ENCODE measurements at regions not wholly inside any gene's neighbourhood (a gene's known extent, or its start where the extent isn't known, plus 50 kb on each side); places are given as distances from the start of the nearest gene placed in this dataset.

DNA sequence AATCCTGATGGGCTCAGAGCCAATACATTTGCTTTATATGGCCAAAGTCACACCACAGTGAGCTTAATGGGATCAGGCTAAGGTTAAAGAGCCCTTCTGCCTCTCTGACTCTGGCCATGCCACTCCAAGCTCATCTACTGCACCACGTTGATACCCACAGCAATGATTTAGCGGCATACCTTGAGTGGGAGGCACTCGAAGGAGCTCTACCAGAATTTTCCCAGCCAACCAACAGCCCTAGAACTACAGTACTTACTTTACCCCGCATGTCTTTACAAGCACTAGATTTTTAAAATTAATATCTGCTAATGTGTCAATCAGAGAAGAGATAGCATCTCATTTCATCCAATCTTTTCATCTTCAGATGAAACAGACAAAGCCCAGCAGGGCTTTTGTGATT lies 300.5 kb downstream of the GRIN2B start:
- DNase-seq (ENCODE audit: low read depth), result no peak

GRCh38 chr12:13676880-13677279 lies 304.5 kb downstream of the GRIN2B start:
- DNase-seq (ENCODE audit: low read depth), result no peak

DNA sequence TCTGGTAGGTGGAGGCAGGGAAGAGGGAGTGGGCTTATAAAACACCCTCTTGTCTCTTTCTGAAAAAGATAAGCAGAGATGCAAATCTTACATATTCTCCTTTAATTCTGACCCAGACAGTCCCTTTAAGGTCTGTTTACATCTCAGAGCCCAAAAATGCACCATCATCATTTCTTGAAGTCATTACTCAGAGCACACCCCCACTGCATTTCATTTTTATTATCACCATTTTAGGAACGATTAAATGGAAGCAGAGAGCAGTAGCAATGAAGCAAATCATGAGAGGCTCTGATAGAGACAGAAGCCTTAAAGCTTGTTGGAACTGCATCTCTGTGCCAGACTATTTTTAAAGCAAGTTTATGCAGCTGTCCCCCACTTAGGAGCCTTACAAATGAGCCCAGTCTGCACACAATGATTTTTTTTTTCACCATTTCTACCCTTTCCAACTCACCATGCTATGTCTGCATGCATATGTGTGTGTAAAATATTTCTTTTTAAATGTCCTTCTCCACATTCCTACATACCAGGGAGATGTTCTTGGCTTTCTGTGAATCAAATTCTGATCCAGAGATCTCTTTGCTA lies 311.0 kb downstream of the GRIN2B start:
- no peak for DNase-seq (ENCODE audit: low read depth)

DNA sequence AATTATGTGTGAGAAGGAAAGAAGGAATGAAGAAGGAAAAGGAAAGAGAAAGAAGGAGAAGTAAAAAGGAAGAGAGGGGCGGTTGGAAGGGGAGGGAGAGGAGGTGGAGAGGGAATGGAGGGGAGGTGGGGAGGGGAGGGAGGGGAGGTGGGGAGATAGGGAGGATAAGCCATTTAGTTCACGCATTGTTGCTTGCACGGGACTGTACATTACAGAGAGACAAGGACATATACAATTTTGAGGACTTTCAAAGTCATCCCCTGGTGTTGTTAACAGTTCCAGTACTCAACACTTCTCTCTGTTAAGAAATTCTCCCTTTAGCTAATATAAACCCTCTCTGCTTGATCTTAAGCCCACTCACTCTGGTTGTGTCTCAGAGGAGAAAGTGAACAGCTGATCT lies 312.5 kb downstream of the GRIN2B start:
- DNase-seq (ENCODE audit: low read depth), result no peak

- DNase-seq (ENCODE audit: low read depth), result no peak
These were observed 314.6 kb downstream of the GRIN2B start for GRCh38 chr12:13666806-13667205.

DNA sequence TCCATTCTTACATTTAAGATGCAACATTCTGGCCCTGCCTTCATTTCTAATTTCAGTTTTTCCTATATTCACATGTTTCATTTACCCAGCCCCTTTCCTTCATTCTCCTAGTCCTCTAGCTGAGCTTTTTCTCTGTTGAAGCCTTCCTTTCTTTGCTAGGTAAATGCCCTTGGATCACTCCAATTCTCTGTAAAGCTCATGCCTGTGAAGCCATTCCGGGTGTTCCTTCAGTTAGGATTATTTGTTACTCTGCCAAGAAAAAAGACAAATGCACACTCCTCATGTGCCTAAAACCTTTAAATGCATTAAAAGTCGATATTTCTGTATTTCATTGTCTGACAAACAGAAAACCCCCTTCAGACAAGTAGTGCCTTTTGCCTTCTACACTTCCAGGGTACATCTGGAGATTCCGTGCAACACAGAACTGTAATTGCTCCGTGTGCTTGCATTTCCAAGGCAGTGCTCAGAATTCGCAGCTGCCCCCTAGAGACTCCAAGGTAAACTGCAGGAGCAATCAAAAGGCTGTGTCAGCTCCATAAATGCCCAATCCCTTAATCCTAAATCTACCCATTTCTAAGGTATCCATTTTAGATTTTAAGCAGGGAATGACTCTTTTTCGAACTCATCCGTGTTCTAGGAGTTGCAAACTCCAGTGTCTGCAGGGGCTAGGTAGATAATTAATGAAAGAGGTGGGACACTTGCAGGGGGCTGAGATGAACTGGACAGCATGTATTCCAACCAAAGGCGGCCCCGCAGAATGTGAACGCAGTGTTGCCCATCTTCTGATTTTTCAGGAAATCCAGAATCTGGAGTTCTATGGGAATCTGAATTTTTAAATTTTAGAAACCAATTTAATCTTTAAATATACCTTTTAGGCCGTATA lies 320.2 kb downstream of the GRIN2B start:
- no peak for DNase-seq (ENCODE audit: low read depth)

GRCh38 chr12:13654456-13654855 lies 326.9 kb downstream of the GRIN2B start:
- DNase-seq (ENCODE audit: low read depth), result no peak

DNA sequence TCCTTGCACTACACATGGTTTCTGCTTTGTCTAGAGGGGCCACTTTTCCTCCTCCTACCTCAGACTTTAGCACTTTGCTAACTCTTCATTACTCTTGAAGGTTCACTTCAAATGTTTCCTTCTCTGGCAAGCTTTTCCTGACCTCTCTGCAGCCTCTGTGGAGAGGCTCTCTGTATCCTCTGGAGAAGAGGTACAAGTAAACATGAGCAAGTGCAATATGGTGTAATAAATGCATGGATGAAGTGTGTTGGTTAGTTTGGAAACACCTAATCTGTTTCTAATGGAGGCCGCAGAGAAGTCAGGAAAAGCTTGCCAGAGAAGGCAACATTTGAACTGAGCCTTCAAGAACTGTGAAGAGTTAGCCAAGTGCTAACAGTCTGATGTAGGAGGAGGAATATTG lies 329.3 kb downstream of the GRIN2B start:
- no peak for DNase-seq (ENCODE audit: low read depth)

- DNase-seq (ENCODE audit: low read depth), result no peak
These were observed 345.7 kb downstream of the GRIN2B start for GRCh38 chr12:13635709-13636108.

DNA sequence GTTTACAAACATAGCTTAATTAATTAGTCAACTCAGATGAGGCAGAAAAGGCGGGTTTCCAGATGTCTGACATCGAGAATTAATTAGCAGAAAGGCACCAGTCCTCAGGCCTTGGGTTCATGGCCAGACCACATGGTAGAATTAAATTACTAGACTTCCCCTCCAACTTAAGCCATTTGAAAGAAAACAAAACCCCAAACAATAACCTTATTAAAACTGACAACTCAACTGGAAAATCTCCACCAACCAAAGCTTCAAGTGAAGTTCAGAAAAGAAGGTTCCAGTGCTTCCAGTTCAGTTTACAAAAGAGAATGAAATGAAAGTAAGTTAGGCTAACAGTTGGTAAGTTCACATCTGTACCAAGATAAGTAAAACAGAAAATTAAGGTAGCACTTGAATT lies 349.5 kb downstream of the GRIN2B start:
- DNase-seq (ENCODE audit: low read depth), result no peak

- no peak for DNase-seq (ENCODE audit: low read depth)
These were observed 351.0 kb downstream of the GRIN2B start for GRCh38 chr12:13630354-13630753.

DNA sequence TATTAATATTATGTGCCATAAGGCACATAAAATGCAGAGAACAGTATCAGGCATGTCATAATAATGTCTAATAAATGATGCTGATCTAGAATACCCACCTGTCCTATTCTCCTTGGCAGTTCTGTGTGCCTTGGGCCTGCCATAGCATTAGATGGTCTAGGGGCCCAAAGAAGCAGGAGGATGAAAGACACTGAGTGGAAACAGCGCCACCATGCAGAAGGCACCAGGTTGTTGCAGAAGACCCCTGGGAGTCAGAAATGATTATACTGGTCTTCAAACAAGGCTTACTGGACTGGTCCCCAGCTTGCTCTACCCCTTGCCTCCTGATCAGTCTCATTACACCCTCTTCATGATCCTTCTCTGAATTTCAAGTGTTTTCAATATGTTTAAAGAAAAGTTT lies 353.3 kb downstream of the GRIN2B start:
- no peak for DNase-seq (ENCODE audit: low read depth)

DNA sequence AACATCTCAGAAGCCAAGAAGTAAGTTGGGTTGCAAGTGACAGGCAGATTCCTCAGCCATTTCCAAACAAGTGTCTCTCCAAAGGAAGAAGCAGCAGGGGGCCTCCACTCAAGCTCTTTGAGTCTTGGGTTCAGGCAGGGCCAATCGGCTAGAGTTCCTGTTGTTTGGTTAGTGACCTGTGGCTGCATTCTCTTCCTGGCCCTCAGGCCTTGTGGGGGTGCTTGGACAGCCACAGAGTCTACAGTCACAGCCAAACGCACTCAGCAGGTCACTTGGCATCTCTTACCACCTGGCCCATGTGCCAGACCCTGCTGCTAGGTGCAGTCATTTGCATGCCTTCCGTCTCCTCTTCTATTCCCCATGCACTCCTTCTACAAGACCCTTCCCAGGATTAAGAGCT lies 353.9 kb downstream of the GRIN2B start:
- DNase-seq (ENCODE audit: low read depth), result no peak

DNA sequence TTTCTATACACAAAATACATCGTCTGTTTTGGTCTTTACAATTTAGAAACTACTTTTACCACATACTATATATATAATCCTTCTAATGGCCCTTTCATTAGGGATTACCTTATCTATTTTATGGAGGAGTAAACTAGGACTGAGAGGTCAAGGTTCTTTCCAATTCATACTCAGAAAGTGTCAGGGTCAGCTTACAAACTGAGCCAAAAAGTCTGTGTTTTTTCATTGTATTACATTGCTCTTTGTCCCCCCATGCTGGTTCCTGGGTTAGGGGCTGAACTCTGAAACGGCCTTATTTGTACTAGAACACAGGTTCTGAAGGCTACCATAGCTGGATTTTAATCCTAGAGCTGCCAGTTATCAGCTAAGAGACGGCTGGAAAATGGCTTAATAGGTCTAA lies 368.1 kb downstream of the GRIN2B start:
- DNase-seq (ENCODE audit: low read depth), result no peak

DNA sequence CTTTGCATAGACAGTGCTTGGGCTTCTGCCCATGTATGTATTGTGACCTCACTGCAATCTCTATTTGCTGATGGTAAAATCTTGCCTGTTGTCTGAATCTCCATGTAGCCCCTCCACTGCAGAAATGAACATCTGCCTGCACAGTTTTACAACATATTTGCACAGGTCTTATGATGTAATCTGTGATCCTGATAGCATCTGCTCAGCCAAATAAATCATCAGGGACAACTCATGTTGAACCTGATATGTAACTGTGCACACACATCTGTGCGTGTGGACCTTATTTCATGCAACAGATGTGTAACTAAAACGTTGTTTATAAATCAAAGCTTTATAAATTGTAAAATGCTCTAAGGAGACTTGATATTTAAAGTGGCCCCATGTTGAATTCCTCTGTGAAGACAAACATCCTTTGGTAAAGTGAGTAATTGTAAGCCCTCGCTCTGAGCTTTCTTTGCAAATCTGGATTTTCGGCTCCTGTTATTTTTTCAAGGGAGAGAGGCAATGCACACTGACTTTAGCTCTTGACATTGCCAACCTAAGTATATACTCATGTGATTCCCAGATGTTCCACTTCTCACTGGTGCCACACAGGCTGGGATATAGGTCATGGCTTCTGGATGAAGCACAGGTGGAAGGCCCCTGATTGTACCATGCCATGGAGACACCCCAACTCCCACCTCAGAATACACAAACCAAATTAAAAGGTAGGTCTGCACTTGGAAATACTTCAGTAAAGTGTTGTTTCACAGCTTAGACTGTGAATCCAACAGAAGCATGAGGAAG lies 371.3 kb downstream of the GRIN2B start:
- DNase-seq (ENCODE audit: low read depth), result no peak

DNA sequence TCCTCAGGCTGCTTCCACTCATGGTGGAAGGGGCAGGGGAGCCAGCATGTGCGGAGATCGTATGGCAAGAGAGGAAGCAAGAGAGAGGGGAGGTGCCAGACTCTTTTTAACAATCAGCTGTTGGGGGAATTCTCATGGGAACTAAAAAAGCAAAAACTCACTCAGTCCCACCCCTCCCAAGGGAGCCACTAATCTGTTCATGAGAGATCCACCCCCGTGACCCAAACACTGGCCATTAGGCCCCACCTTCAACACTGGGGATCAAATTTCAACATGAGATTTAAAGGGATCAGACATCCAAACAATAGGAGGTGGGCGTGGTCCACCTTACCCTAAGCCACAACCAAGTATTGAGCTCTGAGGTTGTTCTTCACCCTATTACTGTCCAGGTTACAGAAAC lies 375.1 kb downstream of the GRIN2B start:
- no peak for DNase-seq (ENCODE audit: low read depth)

DNA sequence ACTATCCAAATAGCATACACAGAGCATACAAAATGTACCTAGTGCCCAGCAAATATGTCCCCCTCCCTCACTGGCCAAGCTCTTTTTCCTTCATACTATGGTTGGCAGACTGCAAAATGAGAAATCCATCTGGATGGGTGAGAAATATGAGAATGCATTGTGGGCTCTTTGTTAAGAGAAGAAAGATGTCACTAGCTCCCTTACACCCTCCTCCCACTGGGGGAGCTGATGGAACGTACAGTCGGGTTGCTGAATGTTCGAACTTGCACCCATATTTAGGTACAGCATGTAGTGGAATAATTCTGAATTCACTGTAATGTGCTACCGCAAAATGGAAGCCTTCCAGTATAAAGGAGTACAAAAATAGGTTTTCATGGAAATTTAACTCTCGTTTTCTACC lies 377.4 kb downstream of the GRIN2B start:
- no peak for DNase-seq (ENCODE audit: low read depth)

DNA sequence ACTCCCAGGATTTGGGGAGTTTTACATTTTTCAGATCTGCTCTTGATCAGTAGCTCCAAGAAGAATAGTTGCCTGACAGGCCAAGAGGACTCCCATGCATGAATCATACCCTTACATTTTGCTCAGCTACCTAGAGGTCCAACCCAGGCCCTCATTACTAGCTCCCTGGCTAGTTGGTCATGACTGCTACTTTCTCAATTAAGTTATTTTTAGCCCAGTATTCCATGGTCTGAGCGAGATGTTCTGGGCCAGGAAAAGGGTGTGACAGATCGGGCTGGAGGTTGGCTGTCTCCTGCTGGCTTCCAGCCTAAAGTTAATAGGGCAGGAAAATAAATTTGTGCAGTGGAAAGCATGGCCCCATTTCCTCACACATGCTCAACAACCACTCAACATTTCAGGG lies 379.2 kb downstream of the GRIN2B start:
- no peak for DNase-seq (ENCODE audit: low read depth)

- DNase-seq (ENCODE audit: low read depth), result no peak
These were observed 382.2 kb downstream of the GRIN2B start for GRCh38 chr12:13599176-13599575.

DNA sequence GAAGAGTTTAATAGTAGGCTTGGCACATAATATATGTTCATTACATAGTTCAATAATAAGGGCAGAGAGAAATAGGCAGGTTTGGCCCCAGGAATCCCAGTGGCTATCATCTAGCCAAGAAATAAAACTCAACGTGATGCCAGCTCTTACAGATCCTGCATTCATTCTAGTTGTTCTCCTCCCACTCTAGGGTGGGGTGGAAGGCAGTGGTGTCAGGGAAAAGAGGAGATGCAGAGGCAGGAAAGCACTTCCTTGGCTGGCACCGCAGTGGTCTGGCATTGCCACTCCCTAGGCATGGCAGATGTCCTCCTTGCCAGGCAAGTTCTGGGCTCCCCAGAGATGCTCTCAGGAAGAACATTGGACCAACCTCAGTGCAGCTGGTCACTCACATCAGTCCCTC lies 383.6 kb downstream of the GRIN2B start:
- no peak for DNase-seq (ENCODE audit: low read depth)

GRCh38 chr12:13597166-13597565 lies 384.2 kb downstream of the GRIN2B start:
- DNase-seq (ENCODE audit: low read depth), result no peak

- no peak for DNase-seq (ENCODE audit: low read depth)
These were observed 384.7 kb downstream of the GRIN2B start for GRCh38 chr12:13596714-13597113.

Data from T follicular helper cell (primary cell).